Esophagus muscularis mucosa (tissue), 4 donors: ENCODE measurements at regions not wholly inside any gene's neighbourhood (a gene's known extent, or its start where the extent isn't known, plus 50 kb on each side); places are given as distances from the start of the nearest gene placed in this dataset.
"Not testable (repeated sequence)": the region's sequence is repeated elsewhere in the genome, so short reads cannot be mapped to it uniquely, and the experiment has no call there.

ENCODE experiments used
- DNase-seq: peaks from one replicate; pipeline ENCODE4 v3.0.0-alpha.2; 2017; ENCODE audit errors: extremely low spot score
- H3K27ac ChIP-seq, 4 donors: fragments of 200-600 bp; sonication (generic); replicated peaks in 1 of 4; 1 replicate in 3 of 4; 2 replicates in 1 of 4; pipeline ENCODE4 v1.5.1; 2016 to 2019; ENCODE audit warnings: mild to moderate bottlenecking in 1 of 4
- H3K27me3 ChIP-seq, 4 donors: fragments of 200-600 bp; sonication (generic); one replicate each; pipeline versions ENCODE4 v1.5.1 to v1.6.0; 2016 to 2019
- H3K36me3 ChIP-seq, 4 donors: fragments of 200-600 bp; sonication (generic); one replicate each; pipeline ENCODE4 v1.5.1; 2016 to 2019
- H3K4me1 ChIP-seq, 4 donors: fragments of 200-600 bp; sonication (generic); one replicate each; pipeline ENCODE4 v1.5.1; 2016 to 2019
- H3K4me3 ChIP-seq, 4 donors: fragments of 200-600 bp; sonication (generic); 1 replicate in 2 of 4; 2 replicates in 2 of 4; pipeline ENCODE4 v1.5.1; 2016 to 2019; ENCODE audit warnings: mild to moderate bottlenecking in 4 of 4, moderate library complexity in 1 of 4
- H3K9me3 ChIP-seq, 4 donors: fragments of 200-600 bp; sonication (generic); 1 replicate in 3 of 4; 2 replicates in 1 of 4; pipeline ENCODE4 v1.5.1; 2016 to 2019
- CTCF ChIP-seq, 3 experiments: fragments of 200-600 bp in 2 of 3; fragments of 450-650 bp in 1 of 3; sonication (generic) in 2 of 3; IDR thresholded peaks; one replicate each; pipeline ENCODE4 v1.5.1; 2017 to 2019; ENCODE audit warnings: antibody characterized with exemption in 3 of 3, mild to moderate bottlenecking in 2 of 3, moderate library complexity in 1 of 3
- EP300 ChIP-seq: sonication (generic); formaldehyde crosslinking; IDR thresholded peaks from one replicate; pipeline ENCODE4 v1.6.1; 2017; ENCODE audit warnings: antibody characterized with exemption
- POLR2A ChIP-seq: fragments of 450-650 bp; IDR thresholded peaks from one replicate; pipeline ENCODE4 v1.6.1; 2017; ENCODE audit warnings: antibody characterized with exemption, moderate library complexity, mild to moderate bottlenecking, low read depth
- POLR2AphosphoS5 ChIP-seq, 2 donors: sonication (generic); formaldehyde crosslinking; IDR thresholded peaks; one replicate each; pipeline ENCODE4 v1.6.1; 2017; ENCODE audit warnings: antibody characterized with exemption in 2 of 2
- WGBS: methylation state at CpG from one replicate; pipeline ENCODE4 v1.1.5; 2018; 5-methylcytosine and 5-hydroxymethylcytosine counted together
- intact Hi-C: fragments of 100-400 bp; cut with DNase I; formaldehyde crosslinking; loops from one replicate; pipeline ENCODE4 v1.15.1; 2023

GRCh38 chr4:102404431-102404969 lies 59.2 kb upstream of the SLC39A8 start:
- H3K36me3 ChIP-seq, result no peaks in the 10 kb centered on the region
- no peaks in the 10 kb centered on the region for H3K9me3 ChIP-seq
- intact Hi-C loops, result no loop called here
- H3K4me3 ChIP-seq, result no peak overlapping the region
- H3K27me3 ChIP-seq, result no peaks in the 10 kb centered on the region
- TF ChIP-seq CTCF (IDR thresholded peaks at IDR 0.05), result no peak
- no peak for TF ChIP-seq POLR2A
- TF ChIP-seq EP300, result no peak
- no peak for TF ChIP-seq POLR2AphosphoS5 (IDR thresholded peaks at IDR 0.05)
- H3K27ac ChIP-seq, result no peak overlapping the region
- no peaks in the 10 kb centered on the region for H3K4me1 ChIP-seq
- DNase-seq, result no peak
- WGBS, result 60% methylated on average over 1 of the region's 1 CpG

GRCh38 chr4:102405821-102406401 lies 60.6 kb upstream of the SLC39A8 start:
- intact Hi-C loops, result no loop called here
- no peak overlapping the region for H3K27ac ChIP-seq
- no peak for TF ChIP-seq POLR2AphosphoS5 (IDR thresholded peaks at IDR 0.05)
- no peaks in the 10 kb centered on the region for H3K36me3 ChIP-seq
- H3K4me3 ChIP-seq, result no peak overlapping the region
- H3K9me3 ChIP-seq, result no peaks in the 10 kb centered on the region
- WGBS, result 75% methylated on average over 3 of the region's 3 CpGs
- DNase-seq, result no peak
- H3K27me3 ChIP-seq, result no peaks in the 10 kb centered on the region
- no peaks in the 10 kb centered on the region for H3K4me1 ChIP-seq

GRCh38 chr4:102410884-102411283 lies 65.6 kb upstream of the SLC39A8 start:
- DNase-seq, H3K4me3 ChIP-seq, H3K27ac ChIP-seq, H3K9me3 ChIP-seq, H3K36me3 ChIP-seq, intact Hi-C loops, H3K27me3 ChIP-seq, H3K4me1 ChIP-seq: not testable (repeated sequence)
- WGBS, result 88% methylated on average over 1 of the region's 1 CpG

- WGBS, result 83% methylated on average over 1 of the region's 1 CpG
- H3K9me3 ChIP-seq, result no peaks in the 10 kb centered on the region
- DNase-seq, result no peak
- intact Hi-C loops, result no loop called here
- H3K27ac ChIP-seq, result no peak overlapping the region
- H3K4me1 ChIP-seq, result no peaks in the 10 kb centered on the region
- no peaks in the 10 kb centered on the region for H3K36me3 ChIP-seq
- no peaks in the 10 kb centered on the region for H3K27me3 ChIP-seq
- H3K4me3 ChIP-seq, result no peak overlapping the region
- TF ChIP-seq EP300 (no peak), POLR2AphosphoS5 (IDR thresholded peaks at IDR 0.05) (no peak)
Observed at GRCh38 chr4:102411408-102411807, 66.1 kb upstream of the SLC39A8 start.

- H3K4me3 ChIP-seq, result no peak overlapping the region
- H3K36me3 ChIP-seq, result no peaks in the 10 kb centered on the region
- no peaks in the 10 kb centered on the region for H3K4me1 ChIP-seq
- intact Hi-C loops, result no loop called here
- no peak overlapping the region for H3K27ac ChIP-seq
- no peak for TF ChIP-seq EP300
- no peak for TF ChIP-seq POLR2A
- no peak for TF ChIP-seq POLR2AphosphoS5 (IDR thresholded peaks at IDR 0.05)
- TF ChIP-seq CTCF (IDR thresholded peaks at IDR 0.05), result no peak
- no peak for DNase-seq
- no peaks in the 10 kb centered on the region for H3K27me3 ChIP-seq
- no peaks in the 10 kb centered on the region for H3K9me3 ChIP-seq
Observed at GRCh38 chr4:102416765-102417164, 71.5 kb upstream of the SLC39A8 start.

GRCh38 chr4:102420563-102421398 lies 75.5 kb upstream of the SLC39A8 start:
- TF ChIP-seq POLR2A, result no peak
- no peak for TF ChIP-seq EP300
- TF ChIP-seq POLR2AphosphoS5 (IDR thresholded peaks at IDR 0.05), result no peak
- Histone ChIP-seq H3K4me1 (no peaks in the 10 kb centered on the region), H3K27me3 (no peaks in the 10 kb centered on the region), H3K4me3 (no peak overlapping the region), H3K9me3 (peaks cover 0 to 6% (median 0%) of the 10 kb centered on the region in 4 donors), H3K27ac (no peak overlapping the region), H3K36me3 (no peaks in the 10 kb centered on the region)
- intact Hi-C loops, result no loop called here
- DNase-seq, result no peak
- 69% methylated on average over 1 of the region's 1 CpG for WGBS
